ENCODE measurements at regions not wholly inside any gene's neighbourhood (a gene's known extent, or its start where the extent isn't known, plus 50 kb on each side); places are given as distances from the start of the nearest gene placed in this dataset.

DNA sequence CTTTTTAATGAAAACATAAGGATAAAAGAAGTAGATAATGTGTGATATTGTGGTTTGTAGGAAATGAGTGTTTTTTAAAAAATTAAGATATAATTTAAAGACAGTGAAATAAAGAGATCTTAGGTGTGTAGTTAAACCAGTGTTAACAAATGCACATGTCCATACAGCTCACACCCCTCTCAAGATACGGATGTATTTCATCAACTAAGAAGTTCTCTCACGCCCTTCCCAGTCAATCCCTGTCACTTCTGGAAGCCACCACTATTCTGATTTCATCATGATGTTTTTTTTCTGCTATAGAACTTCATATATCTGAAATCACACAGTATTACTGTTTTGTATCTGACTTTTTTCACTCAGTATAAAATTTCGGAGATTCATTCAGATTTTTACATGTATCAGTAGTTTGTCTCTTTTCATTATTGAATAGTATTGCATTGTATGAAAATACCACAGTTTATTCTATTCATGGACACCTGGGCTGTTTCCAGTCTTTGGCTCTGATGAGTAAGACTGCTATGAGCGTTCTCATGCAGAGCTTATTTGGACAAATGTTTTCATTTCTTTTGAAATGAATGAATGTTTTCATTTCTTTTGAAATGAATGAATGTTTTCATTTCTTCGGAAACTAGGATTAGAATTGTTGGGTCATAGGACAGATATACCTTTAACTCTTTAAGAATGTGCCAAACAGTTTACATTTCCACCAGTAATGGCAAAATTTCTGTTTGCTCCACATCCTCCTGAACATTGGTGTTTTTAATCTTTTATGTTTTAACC lies 49.7 kb upstream of the ELOVL5 start:
- peaks cover 7% of the 10 kb centered on the region for H3K27me3 ChIP-seq (ENCODE audit: control insufficient read depth, insufficient read depth, low read length)
- H2BK5ac ChIP-seq (ENCODE audit: low read depth, low read length, poor library complexity, severe bottlenecking), result no peak overlapping the region
- no peaks in the 10 kb centered on the region for H3K9me1 ChIP-seq (ENCODE audit: insufficient read depth, low read length)
- H2BK120ac ChIP-seq (ENCODE audit: low read depth, low read length), result no peak overlapping the region
- H3K4me1 ChIP-seq (ENCODE audit: control insufficient read depth, insufficient read depth, low read length), result no peaks in the 10 kb centered on the region
- no peaks in the 10 kb centered on the region for H3K36me3 ChIP-seq (ENCODE audit: control insufficient read depth, insufficient read depth, low read length)
- H4K8ac ChIP-seq (ENCODE audit: low read depth in 2 of 2, low read length in 2 of 2), result no peak overlapping the region
- H2BK20ac ChIP-seq (ENCODE audit: low read depth, low read length), result no peak overlapping the region
- no CpG with 5 or more reads among the region's 5 CpGs for WGBS, 2 experiments (ENCODE audit: extremely low coverage in 2 of 2, insufficient read length in 1 of 2)
- H3K4ac ChIP-seq (ENCODE audit: low read depth, low read length), result no peak overlapping the region
- no peak overlapping the region for H2AFZ ChIP-seq (replicated peaks; ENCODE audit: low read length, poor library complexity)
- no peak overlapping the region for H2AK5ac ChIP-seq (ENCODE audit: low read depth, low read length)
- DNase-seq (peak; percentile 7), ATAC-seq (ENCODE audit: low read depth) (no peak)
- ChIA-PET POLR2A (ENCODE audit: unreplicated experiment) (no interaction called here), CTCF (no interaction called here)
- H3K14ac ChIP-seq (replicated peaks; ENCODE audit: low read depth, low read length), result no peak overlapping the region
- intact Hi-C loops (cut with micrococcal nuclease), result no loop called here
- H3K18ac ChIP-seq (ENCODE audit: low read depth, low read length), result no peak overlapping the region
- H3K56ac ChIP-seq (ENCODE audit: extremely low read depth, insufficient read depth, low read length), result no peak overlapping the region
- H4K20me1 ChIP-seq (ENCODE audit: insufficient read depth, low read length), result no peaks in the 10 kb centered on the region
- no peak overlapping the region for H3K27ac ChIP-seq (ENCODE audit: insufficient read depth, low read length)
- H2BK15ac ChIP-seq (ENCODE audit: low read depth, low read length), result no peak overlapping the region
- dilution Hi-C loops (cut with HindIII; ENCODE audit: low sequenced_read_pairs, unreplicated experiment), result no loop called here
- H3K9me3 ChIP-seq (ENCODE audit: control insufficient read depth, insufficient read depth, low read length), result no peaks in the 10 kb centered on the region
- no peak overlapping the region for H3K4me3 ChIP-seq (ENCODE audit: insufficient read depth, low read depth, low read length)
- H3K9ac ChIP-seq (ENCODE audit: low read depth, low read length), result no peak overlapping the region
- no peak overlapping the region for H3K23ac ChIP-seq (ENCODE audit: low read depth, low read length)
- in situ Hi-C loops (cut with MboI; ENCODE audit: low sequenced_read_pairs), result no loop called here
- BruUV-seq (replicated peaks), result no TSS peak
- H4K91ac ChIP-seq (ENCODE audit: insufficient read depth, low read depth, low read length), result no peak overlapping the region
- no peak overlapping the region for H3K4me2 ChIP-seq (ENCODE audit: low read depth, low read length)
- H3K79me1 ChIP-seq (ENCODE audit: low read depth in 1 of 2, low read length in 2 of 2), result no peaks in the 10 kb centered on the region
- no peak overlapping the region for H4K5ac ChIP-seq (ENCODE audit: low read depth, low read length)
- H2AK9ac ChIP-seq (replicated peaks; ENCODE audit: low read depth, low read length, poor library complexity), result no peak overlapping the region
- TF ChIP-seq, protein P1, sequence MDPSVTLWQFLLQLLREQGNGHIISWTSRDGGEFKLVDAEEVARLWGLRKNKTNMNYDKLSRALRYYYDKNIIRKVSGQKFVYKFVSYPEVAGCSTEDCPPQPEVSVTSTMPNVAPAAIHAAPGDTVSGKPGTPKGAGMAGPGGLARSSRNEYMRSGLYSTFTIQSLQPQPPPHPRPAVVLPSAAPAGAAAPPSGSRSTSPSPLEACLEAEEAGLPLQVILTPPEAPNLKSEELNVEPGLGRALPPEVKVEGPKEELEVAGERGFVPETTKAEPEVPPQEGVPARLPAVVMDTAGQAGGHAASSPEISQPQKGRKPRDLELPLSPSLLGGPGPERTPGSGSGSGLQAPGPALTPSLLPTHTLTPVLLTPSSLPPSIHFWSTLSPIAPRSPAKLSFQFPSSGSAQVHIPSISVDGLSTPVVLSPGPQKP (IDR thresholded peaks at IDR 0.05; ENCODE audit: borderline replicate concordance, low read depth, low read length), result no peak
- TF ChIP-seq MAZ (IDR thresholded peaks at IDR 0.05; ENCODE audit: borderline replicate concordance, low read depth, low read length), result no peak
- no peak for TF ChIP-seq BHLHE40 (IDR thresholded peaks at IDR 0.05; ENCODE audit: low read depth, low read length)
- no peak for TF ChIP-seq RFX5 (IDR thresholded peaks at IDR 0.05; ENCODE audit: low read depth, low read length)
- TF ChIP-seq SMC3 (IDR thresholded peaks at IDR 0.05; ENCODE audit: low read depth, low read length), result no peak
- TF ChIP-seq RCOR1 (IDR thresholded peaks at IDR 0.05; ENCODE audit: insufficient replicate concordance, low read length), result no peak
- TF ChIP-seq RAD21 (IDR thresholded peaks at IDR 0.05; ENCODE audit: low read length), result no peak
- TF ChIP-seq, protein P2, sequence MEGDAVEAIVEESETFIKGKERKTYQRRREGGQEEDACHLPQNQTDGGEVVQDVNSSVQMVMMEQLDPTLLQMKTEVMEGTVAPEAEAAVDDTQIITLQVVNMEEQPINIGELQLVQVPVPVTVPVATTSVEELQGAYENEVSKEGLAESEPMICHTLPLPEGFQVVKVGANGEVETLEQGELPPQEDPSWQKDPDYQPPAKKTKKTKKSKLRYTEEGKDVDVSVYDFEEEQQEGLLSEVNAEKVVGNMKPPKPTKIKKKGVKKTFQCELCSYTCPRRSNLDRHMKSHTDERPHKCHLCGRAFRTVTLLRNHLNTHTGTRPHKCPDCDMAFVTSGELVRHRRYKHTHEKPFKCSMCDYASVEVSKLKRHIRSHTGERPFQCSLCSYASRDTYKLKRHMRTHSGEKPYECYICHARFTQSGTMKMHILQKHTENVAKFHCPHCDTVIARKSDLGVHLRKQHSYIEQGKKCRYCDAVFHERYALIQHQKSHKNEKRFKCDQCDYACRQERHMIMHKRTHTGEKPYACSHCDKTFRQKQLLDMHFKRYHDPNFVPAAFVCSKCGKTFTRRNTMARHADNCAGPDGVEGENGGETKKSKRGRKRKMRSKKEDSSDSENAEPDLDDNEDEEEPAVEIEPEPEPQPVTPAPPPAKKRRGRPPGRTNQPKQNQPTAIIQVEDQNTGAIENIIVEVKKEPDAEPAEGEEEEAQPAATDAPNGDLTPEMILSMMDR (conservative IDR thresholded peaks at IDR 0.05; ENCODE audit: low read depth, low read length), result no peak
- no peak for TF ChIP-seq FOS (IDR thresholded peaks at IDR 0.05; ENCODE audit: low read depth, low read length)
- no peak for TF ChIP-seq NFE2L2 (IDR thresholded peaks at IDR 0.05; ENCODE audit: low read depth, low read length)
- TF ChIP-seq, protein P3, sequence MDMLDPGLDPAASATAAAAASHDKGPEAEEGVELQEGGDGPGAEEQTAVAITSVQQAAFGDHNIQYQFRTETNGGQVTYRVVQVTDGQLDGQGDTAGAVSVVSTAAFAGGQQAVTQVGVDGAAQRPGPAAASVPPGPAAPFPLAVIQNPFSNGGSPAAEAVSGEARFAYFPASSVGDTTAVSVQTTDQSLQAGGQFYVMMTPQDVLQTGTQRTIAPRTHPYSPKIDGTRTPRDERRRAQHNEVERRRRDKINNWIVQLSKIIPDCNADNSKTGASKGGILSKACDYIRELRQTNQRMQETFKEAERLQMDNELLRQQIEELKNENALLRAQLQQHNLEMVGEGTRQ (IDR thresholded peaks at IDR 0.05; ENCODE audit: low read depth, low read length), result no peak
- TF ChIP-seq CEBPB (IDR thresholded peaks at IDR 0.05; ENCODE audit: low read depth, low read length), result no peak
- no peak for TF ChIP-seq MAFK (IDR thresholded peaks at IDR 0.05; ENCODE audit: low read depth, low read length)
- TF ChIP-seq POLR2A (IDR thresholded peaks at IDR 0.05; ENCODE audit: low read depth, low read length), result no peak
- no peak for TF ChIP-seq CHD1 (IDR thresholded peaks at IDR 0.05; ENCODE audit: low read depth, low read length)
